Progenitor cell of endocrine pancreas (in vitro differentiated cells): ENCODE measurements at regions not wholly inside any gene's neighbourhood (a gene's known extent, or its start where the extent isn't known, plus 50 kb on each side); places are given as distances from the start of the nearest gene placed in this dataset.

Source experiments
- DNase-seq: peaks from one replicate; pipeline ENCODE4 v3.0.0; 2021; ENCODE audit warnings: low spot score; ENCODE audit not compliant: unreplicated experiment
- H3K27ac Mint-ChIP-seq: 2 replicates; pipeline ENCODE4 v1.8.0; 2021; ENCODE audit warnings: mild to moderate bottlenecking, moderate library complexity, mixed read lengths
- H3K27me3 Mint-ChIP-seq: 2 replicates; pipeline ENCODE4 v1.8.0; 2021; ENCODE audit warnings: mixed read lengths
- H3K36me3 Mint-ChIP-seq: 2 replicates; pipeline ENCODE4 v1.8.0; 2022; ENCODE audit warnings: mixed read lengths; ENCODE audit not compliant: insufficient read depth
- H3K4me1 Mint-ChIP-seq: 2 replicates; pipeline ENCODE4 v1.8.0; 2021; ENCODE audit warnings: low read depth, mixed read lengths
- H3K4me3 Mint-ChIP-seq: 2 replicates; pipeline ENCODE4 v1.8.0; 2021; ENCODE audit warnings: low read depth, mild to moderate bottlenecking, moderate library complexity, mixed read lengths
- H3K9me3 Mint-ChIP-seq: 2 replicates; pipeline ENCODE4 v1.8.0; 2021; ENCODE audit warnings: low read depth, mixed read lengths
- TF ChIP-seq, protein P1 (sequence below): fragments of 200-600 bp; sonication (generic); IDR thresholded peaks from one replicate; pipeline ENCODE4 v1.5.0; 2021; ENCODE audit warnings: antibody characterized with exemption, mild to moderate bottlenecking; ENCODE audit not compliant: unreplicated experiment

DNA sequence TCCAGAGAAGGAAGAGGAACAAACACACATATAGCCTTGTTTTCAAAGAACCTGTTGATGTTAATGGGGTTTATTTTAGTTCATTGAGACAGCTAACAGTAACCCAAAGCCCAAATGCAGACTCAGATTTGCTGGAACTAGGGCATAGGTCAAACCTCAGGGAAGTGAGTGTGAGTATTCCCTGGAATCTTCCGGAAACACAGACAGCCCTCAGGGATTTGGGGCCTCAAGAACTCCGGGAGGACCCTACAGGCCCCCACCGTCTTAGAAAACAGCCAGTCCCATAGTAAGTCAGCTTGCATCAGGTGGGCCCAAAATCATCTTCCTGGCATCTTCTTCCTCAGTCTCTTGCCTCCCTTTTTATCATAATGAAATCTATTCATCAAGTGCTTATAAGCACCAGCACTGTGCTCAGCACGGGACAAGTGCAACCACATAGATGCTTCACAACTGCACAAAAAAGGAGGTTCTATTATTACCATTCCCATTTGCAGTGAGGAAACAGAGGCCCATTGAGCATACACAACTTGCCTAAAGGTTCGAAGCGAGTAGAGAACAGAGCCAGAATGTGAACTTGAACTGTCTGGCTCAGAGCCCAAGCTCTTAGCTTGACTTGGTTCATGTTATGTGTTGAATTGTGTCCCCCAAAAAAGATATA, 50.2 kb upstream of the BCL11A start:
- Mint-ChIP-seq H3K9me3 (peaks cover 11% of the 10 kb centered on the region), H3K36me3 (no peaks in the 10 kb centered on the region), H3K4me3 (no peak overlapping the region), H3K27ac (no peak overlapping the region), H3K4me1 (peaks cover 5% of the 10 kb centered on the region), H3K27me3 (no peaks in the 10 kb centered on the region)
- no peak for DNase-seq
- TF ChIP-seq, protein P1, sequence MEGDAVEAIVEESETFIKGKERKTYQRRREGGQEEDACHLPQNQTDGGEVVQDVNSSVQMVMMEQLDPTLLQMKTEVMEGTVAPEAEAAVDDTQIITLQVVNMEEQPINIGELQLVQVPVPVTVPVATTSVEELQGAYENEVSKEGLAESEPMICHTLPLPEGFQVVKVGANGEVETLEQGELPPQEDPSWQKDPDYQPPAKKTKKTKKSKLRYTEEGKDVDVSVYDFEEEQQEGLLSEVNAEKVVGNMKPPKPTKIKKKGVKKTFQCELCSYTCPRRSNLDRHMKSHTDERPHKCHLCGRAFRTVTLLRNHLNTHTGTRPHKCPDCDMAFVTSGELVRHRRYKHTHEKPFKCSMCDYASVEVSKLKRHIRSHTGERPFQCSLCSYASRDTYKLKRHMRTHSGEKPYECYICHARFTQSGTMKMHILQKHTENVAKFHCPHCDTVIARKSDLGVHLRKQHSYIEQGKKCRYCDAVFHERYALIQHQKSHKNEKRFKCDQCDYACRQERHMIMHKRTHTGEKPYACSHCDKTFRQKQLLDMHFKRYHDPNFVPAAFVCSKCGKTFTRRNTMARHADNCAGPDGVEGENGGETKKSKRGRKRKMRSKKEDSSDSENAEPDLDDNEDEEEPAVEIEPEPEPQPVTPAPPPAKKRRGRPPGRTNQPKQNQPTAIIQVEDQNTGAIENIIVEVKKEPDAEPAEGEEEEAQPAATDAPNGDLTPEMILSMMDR, result no peak

DNA sequence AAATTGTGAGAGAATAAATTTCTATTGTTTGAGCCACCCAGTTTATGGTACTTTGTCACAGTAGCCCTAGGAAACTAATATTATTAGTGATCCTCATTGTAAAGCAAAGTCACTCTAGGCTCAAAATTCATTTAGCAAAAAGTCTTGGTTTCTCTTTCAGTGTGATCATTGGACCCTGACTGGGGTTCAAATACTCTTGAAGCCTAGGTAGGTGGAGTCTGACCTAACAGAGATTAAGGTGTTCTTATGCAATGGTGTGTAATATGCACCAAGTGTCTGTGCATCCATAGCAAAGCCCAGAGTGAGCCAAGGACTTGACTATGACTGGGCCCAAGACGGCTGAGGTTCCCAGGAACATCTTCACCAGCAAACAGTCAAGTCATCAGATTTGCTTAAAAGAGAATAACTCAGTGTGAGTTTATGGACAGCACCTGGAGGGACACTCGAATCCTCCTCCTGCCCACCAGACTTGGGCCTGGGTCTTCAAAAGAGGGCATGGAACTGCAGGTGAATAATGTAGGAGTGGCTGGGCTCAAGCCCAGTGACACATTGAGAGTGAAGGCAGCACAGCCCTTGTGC, 51.1 kb upstream of the BCL11A start:
- Mint-ChIP-seq H3K27ac (no peak overlapping the region), H3K4me1 (peaks cover 9% of the 10 kb centered on the region), H3K36me3 (no peaks in the 10 kb centered on the region), H3K9me3 (peaks cover 11% of the 10 kb centered on the region), H3K4me3 (no peak overlapping the region), H3K27me3 (no peaks in the 10 kb centered on the region)
- TF ChIP-seq, protein P1, result no peak
- no peak for DNase-seq

DNA sequence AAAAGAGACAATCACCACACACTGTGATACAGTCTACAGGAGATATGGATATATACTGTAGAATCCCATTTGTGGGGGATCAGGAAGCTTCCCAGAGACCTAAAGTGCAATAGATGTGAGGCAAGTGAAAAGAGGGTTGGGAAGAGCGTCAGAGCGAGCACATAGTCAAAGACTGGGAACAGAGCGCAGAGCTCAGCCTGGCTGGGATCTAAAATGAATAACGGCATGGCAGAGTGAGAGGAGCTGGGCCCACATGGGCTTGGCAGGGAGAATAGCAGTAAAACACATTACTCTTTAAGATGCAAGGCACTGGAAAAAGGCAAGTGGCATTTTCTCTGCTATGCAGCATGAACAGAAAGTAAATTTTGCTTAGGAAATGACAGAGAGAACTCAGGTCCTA, 52.4 kb upstream of the BCL11A start:
- Mint-ChIP-seq H3K4me3 (no peak overlapping the region), H3K27ac (no peak overlapping the region), H3K36me3 (no peaks in the 10 kb centered on the region)

DNA sequence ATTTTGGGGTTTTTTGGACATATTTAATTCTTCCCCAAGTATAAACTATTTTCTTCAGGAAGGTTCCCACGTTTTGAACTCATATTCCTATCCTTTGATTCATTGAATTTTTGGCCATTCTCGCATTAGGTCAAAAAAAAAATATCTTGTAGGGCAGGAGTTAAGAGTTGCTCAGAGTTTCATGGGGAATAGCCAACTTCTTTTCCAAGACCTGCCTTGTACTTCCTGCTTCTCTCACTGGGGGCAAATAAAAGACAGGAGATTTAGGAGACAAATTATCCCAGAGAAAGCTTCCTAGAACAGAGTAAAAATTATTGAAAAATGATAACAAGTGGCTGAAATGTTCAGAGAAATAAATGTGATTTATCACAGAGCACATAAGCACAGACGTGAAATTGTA, 55.2 kb upstream of the BCL11A start:
- H3K27me3 Mint-ChIP-seq, result no peaks in the 10 kb centered on the region
- no peak overlapping the region for H3K4me3 Mint-ChIP-seq
- H3K36me3 Mint-ChIP-seq, result no peaks in the 10 kb centered on the region

More for the DNA sequence above, 52.4 kb upstream of the BCL11A start:
- no peak for DNase-seq
- peaks cover 9% of the 10 kb centered on the region for H3K4me1 Mint-ChIP-seq
- H3K9me3 Mint-ChIP-seq, result peaks cover 7% of the 10 kb centered on the region
- TF ChIP-seq, protein P1, result no peak
- H3K27me3 Mint-ChIP-seq, result no peaks in the 10 kb centered on the region

DNA sequence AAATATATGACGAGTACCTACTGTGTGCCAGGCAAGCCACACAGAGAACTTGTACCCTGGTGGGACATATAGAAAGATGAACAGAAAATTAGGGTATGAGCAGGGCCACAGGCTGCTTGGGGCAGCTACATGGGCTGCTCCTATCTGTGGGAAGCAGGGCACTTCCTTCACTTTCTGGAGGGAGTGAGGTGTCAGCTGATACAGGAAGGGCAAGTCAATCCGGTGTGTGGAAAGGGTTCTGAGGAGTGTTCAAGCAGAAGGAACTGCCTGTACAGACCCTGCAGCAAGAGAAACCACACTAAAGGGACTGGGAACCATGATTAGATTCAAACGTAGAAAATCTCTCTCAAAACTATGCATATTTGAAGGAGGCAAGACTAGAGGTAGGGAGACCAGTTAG, 58.6 kb upstream of the BCL11A start:
- TF ChIP-seq, protein P1, result no peak
- no peaks in the 10 kb centered on the region for H3K9me3 Mint-ChIP-seq
- H3K4me1 Mint-ChIP-seq, result peaks cover 5% of the 10 kb centered on the region
- H3K27ac Mint-ChIP-seq, result no peak overlapping the region
- H3K27me3 Mint-ChIP-seq, result no peaks in the 10 kb centered on the region
- no peaks in the 10 kb centered on the region for H3K36me3 Mint-ChIP-seq
- H3K4me3 Mint-ChIP-seq, result no peak overlapping the region
- DNase-seq, result no peak

More for the DNA sequence above, 55.2 kb upstream of the BCL11A start:
- Mint-ChIP-seq H3K27ac (no peak overlapping the region), H3K9me3 (no peaks in the 10 kb centered on the region), H3K4me1 (peaks cover 5% of the 10 kb centered on the region)
- DNase-seq, result no peak
- TF ChIP-seq, protein P1, result no peak
